Spleen (tissue), 11 donors: ENCODE measurements at regions not wholly inside any gene's neighbourhood (a gene's known extent, or its start where the extent isn't known, plus 50 kb on each side); places are given as distances from the start of the nearest gene placed in this dataset.

Experiments used
- DNase-seq: peaks from one replicate; pipeline ENCODE4 v3.0.0-alpha.2; 2020
- H3K27ac ChIP-seq, 8 donors: fragments of 200-600 bp; sonication (generic) in 7 of 8; 1 replicate in 4 of 8; 2 replicates in 4 of 8; pipeline versions ENCODE4 v1.5.0 to v1.8.0; 2016 to 2021; ENCODE audit warnings: inconsistent platforms in 4 of 8, mild to moderate bottlenecking in 4 of 8, moderate library complexity in 1 of 8
- H3K27me3 ChIP-seq, 7 donors: fragments of 200-600 bp; sonication (generic) in 6 of 7; replicated peaks in 1 of 7; 1 replicate in 4 of 7; 2 replicates in 3 of 7; pipeline versions ENCODE4 v1.5.0 to v1.8.0; 2016 to 2021; ENCODE audit warnings: inconsistent platforms in 3 of 7, mild to moderate bottlenecking in 1 of 7
- H3K36me3 ChIP-seq, 6 donors: fragments of 200-600 bp; sonication (generic) in 5 of 6; 1 replicate in 4 of 6; 2 replicates in 2 of 6; pipeline versions ENCODE4 v1.5.0 to v1.8.0; 2016 to 2021; ENCODE audit warnings: inconsistent platforms in 2 of 6
- H3K4me1 ChIP-seq, 6 donors: fragments of 200-600 bp; sonication (generic) in 5 of 6; 1 replicate in 3 of 6; 2 replicates in 3 of 6; pipeline versions ENCODE4 v1.5.0 to v1.8.0; 2016 to 2021; ENCODE audit warnings: inconsistent platforms in 3 of 6
- H3K4me3 ChIP-seq, 8 donors: fragments of 200-600 bp; sonication (generic) in 7 of 8; 1 replicate in 4 of 8; 2 replicates in 4 of 8; pipeline versions ENCODE4 v1.5.0 to v1.8.0; 2016 to 2021; ENCODE audit warnings: inconsistent platforms in 4 of 8, mild to moderate bottlenecking in 4 of 8, moderate library complexity in 2 of 8
- H3K9me3 ChIP-seq, 8 donors: fragments of 200-600 bp; sonication (generic) in 7 of 8; 1 replicate in 4 of 8; 2 replicates in 4 of 8; pipeline versions ENCODE4 v1.5.0 to v1.8.0; 2016 to 2021; ENCODE audit warnings: inconsistent platforms in 4 of 8
- CTCF ChIP-seq, 11 experiments: fragments of 200-600 bp in 7 of 11; fragments of 450-650 bp in 4 of 11; sonication (generic) in 4 of 11; IDR thresholded peaks in 8 of 11; conservative IDR thresholded peaks in 3 of 11; 1 replicate in 7 of 11; 2 replicates in 4 of 11; pipeline versions ENCODE4 v1.4.0 to v1.8.0; 2016 to 2021; ENCODE audit warnings: antibody characterized with exemption in 11 of 11, inconsistent platforms in 4 of 11, mild to moderate bottlenecking in 1 of 11
- POLR2A ChIP-seq, 3 donors: fragments of 450-650 bp; IDR thresholded peaks; one replicate each; pipeline ENCODE4 v1.5.1; 2017; ENCODE audit warnings: antibody characterized with exemption in 3 of 3, mild to moderate bottlenecking in 1 of 3
- POLR2AphosphoS5 ChIP-seq, 3 donors: sonication (generic); formaldehyde crosslinking; IDR thresholded peaks; one replicate each; pipeline ENCODE4 v1.5.1; 2017; ENCODE audit warnings: antibody characterized with exemption in 3 of 3
- WGBS, 5 donors: extraction: QIAGEN DNeasy Blood & Tissue Kit in 3 of 5; methylation state at CpG; one replicate each; pipeline versions ENCODE4 v1.1.5 to v1.1.7; 2013 to 2018; 5-methylcytosine and 5-hydroxymethylcytosine counted together
- intact Hi-C: fragments of 100-400 bp; cut with DNase I; formaldehyde crosslinking; loops from one replicate; pipeline ENCODE4 v1.15.0; 2023; ENCODE audit warnings: low total_unique reads
- donor health status: healthy with polysubstance abuse.
- donor health status: DM: no; HTN: no; CAD: no; lungs with moderate emphysema.
- donor health status: DM: no; HTN: no; CAD: no.
- donor health status: Bipolar disorder and iron deficiency.
- donor health status: healthy.
- donor health status: DM: no; HTN: no; CAD: no.
- donor health status: DM: yes; HTN: yes; CAD: no.

- Histone ChIP-seq H3K9me3 (no peaks in the 10 kb centered on the region), H3K27ac (no peak overlapping the region), H3K4me3 (no peak overlapping the region), H3K4me1 (no peaks in the 10 kb centered on the region), H3K36me3 (peaks cover 0 to 17% (median 0%) of the 10 kb centered on the region in 6 donors), H3K27me3 (no peaks in the 10 kb centered on the region)
- WGBS, 5 donors: 88 to 95% (median 89%) methylated on average over 18 to 20 of the region's 20 CpGs
- intact Hi-C loops: no loop called here
- peak; percentile 46 for DNase-seq
- TF ChIP-seq POLR2AphosphoS5 (IDR thresholded peaks at IDR 0.05): no peak
- no peak for TF ChIP-seq CTCF (IDR thresholded peaks at IDR 0.05 in 8 of 11, conservative IDR thresholded peaks at IDR 0.05 in 3 of 11)
- TF ChIP-seq POLR2A (IDR thresholded peaks at IDR 0.05): no peak
These were observed 125.6 kb upstream of the RTL1 start for GRCh38 chr14:101028971-101029667.

- DNase-seq: peak; percentile 66
- WGBS, 5 donors: 85 to 93% (median 88%) methylated on average over 25 of the region's 25 CpGs
- intact Hi-C loops: no loop called here
- Histone ChIP-seq H3K27me3 (no peaks in the 10 kb centered on the region), H3K36me3 (peaks cover 0 to 12% (median 0%) of the 10 kb centered on the region in 6 donors), H3K4me1 (no peaks in the 10 kb centered on the region), H3K9me3 (no peaks in the 10 kb centered on the region), H3K4me3 (no peak overlapping the region), H3K27ac (no peak overlapping the region)
- TF ChIP-seq CTCF (IDR thresholded peaks at IDR 0.05 in 8 of 11, conservative IDR thresholded peaks at IDR 0.05 in 3 of 11) (no peak), POLR2AphosphoS5 (IDR thresholded peaks at IDR 0.05) (no peak), POLR2A (IDR thresholded peaks at IDR 0.05) (no peak)
These were observed 126.3 kb upstream of the RTL1 start for GRCh38 chr14:101029668-101030290.

- TF ChIP-seq CTCF (IDR thresholded peaks at IDR 0.05 in 8 of 11, conservative IDR thresholded peaks at IDR 0.05 in 3 of 11) (no peak), POLR2A (IDR thresholded peaks at IDR 0.05) (no peak), POLR2AphosphoS5 (IDR thresholded peaks at IDR 0.05) (no peak)
- Histone ChIP-seq H3K27ac (no peak overlapping the region), H3K9me3 (no peaks in the 10 kb centered on the region), H3K4me1 (no peaks in the 10 kb centered on the region), H3K27me3 (no peaks in the 10 kb centered on the region), H3K36me3 (peaks cover 0 to 15% (median 0%) of the 10 kb centered on the region in 6 donors), H3K4me3 (no peak overlapping the region)
- intact Hi-C loops: no loop called here
- peak; percentile 58 for DNase-seq
- 88 to 93% (median 93%) methylated on average over 14 of the region's 14 CpGs for WGBS, 5 donors
These were observed 127.1 kb upstream of the RTL1 start for GRCh38 chr14:101030586-101030985.

- Histone ChIP-seq H3K9me3 (no peaks in the 10 kb centered on the region), H3K36me3 (peaks cover 0 to 21% (median 0%) of the 10 kb centered on the region in 6 donors), H3K4me3 (no peak overlapping the region), H3K4me1 (no peaks in the 10 kb centered on the region), H3K27ac (no peak overlapping the region), H3K27me3 (no peaks in the 10 kb centered on the region)
- WGBS, 5 donors: 85 to 95% (median 91%) methylated on average over 13 to 14 of the region's 14 CpGs
- TF ChIP-seq POLR2AphosphoS5 (IDR thresholded peaks at IDR 0.05): no peak
- TF ChIP-seq CTCF (IDR thresholded peaks at IDR 0.05 in 8 of 11, conservative IDR thresholded peaks at IDR 0.05 in 3 of 11): no peak
- TF ChIP-seq POLR2A (IDR thresholded peaks at IDR 0.05): no peak
- DNase-seq: peak; percentile 54
- intact Hi-C loops: no loop called here
These were observed 127.7 kb upstream of the RTL1 start for GRCh38 chr14:101031186-101031585.
